HG03565 (cell line): ENCODE measurements at regions not wholly inside any gene's neighbourhood (a gene's known extent, or its start where the extent isn't known, plus 50 kb on each side); places are given as distances from the start of the nearest gene placed in this dataset.
"Not testable (repeated sequence)": the region's sequence is repeated elsewhere in the genome, so short reads cannot be mapped to it uniquely, and the experiment has no call there.

Experiments
- ATAC-seq: cut with Tn5 transposase; IDR thresholded peaks from one replicate; pipeline ENCODE4 v1.9.1; 2021; ENCODE audit warnings: mild to moderate bottlenecking, moderate library complexity; ENCODE audit not compliant: unreplicated experiment

DNA sequence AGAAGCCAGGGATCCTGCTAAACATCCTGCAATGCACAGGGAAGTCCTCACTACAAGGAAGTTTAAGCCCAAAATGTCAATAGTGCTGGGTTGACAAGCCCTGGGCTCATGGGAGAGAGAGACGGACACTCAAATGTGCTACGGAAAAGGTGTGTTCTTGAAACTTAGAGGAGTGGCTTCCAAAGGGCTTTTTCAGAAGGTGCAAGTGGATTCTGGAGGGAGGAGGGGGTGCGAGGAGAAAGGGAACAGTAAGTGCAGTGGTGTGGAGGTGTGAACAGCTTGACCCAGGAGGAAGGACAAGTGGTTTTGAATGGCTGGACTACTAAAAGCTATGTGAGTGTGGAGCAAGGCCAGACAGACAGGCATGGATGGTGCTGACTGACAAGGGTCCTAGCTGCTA is 50.4 kb upstream of the CECR2 start:
- no peak for ATAC-seq

DNA sequence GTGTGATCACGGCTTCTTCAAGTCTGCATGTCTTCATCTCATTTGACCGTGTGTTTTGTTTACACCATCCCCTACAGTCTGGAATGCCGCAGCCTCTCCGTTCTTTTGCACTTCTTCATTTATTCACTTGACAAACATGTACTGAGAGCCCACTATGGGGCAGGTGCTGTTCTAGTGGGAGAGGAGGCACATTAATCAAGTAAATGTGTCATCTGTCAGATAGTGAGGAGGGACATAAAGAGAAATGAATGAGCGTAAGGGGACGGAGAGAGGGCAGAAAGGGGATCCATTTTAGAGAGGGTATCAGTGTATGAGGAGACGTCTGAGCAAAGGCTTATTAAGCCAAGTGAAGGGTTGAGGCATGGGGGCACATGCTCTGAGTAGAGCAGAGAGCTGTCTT is 54.0 kb upstream of the CECR2 start:
- ATAC-seq, result no peak

DNA sequence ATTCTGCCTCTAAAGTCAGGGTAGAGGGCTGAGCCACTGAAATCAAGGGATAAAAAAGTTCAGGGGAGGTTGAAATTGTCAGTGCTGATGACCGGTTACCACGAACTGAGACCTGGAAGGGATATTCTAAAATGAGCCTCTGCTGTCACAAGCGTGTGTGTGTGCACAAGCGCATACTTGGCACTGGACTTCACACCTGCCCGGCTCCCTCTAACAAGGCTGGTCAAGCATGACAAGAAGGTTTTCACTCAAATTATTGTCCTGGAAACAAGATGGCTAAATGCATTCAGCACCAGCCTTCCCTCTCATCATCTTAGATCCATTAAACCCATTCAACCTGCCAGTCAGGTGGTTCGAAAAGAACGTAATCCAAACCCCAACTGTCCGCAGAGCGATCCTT is 54.8 kb upstream of the CECR2 start:
- no peak for ATAC-seq

DNA sequence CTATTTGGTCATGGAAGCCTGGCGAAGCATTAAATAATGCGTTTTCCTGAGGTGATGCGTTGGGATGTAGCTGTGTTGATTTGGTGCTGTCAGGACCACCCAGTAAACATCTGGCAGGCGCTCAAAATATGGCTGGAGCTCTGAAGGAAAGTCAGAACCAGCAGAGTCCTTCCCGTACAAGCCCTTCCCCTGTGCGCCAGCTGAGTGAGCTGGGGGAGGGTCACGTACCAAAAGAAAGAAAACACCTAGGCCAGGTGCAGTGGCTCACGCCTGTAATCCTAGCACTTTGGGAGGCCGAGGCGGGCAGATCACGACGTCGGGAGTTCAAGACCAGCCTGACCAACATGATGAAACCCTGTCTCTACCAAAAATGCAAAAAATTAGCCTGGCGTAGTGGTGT is 55.6 kb upstream of the CECR2 start:
- no peak for ATAC-seq

GRCh38 chr22:17307566-17307965 is 61.7 kb upstream of the CECR2 start:
- ATAC-seq, result no peak

GRCh38 chr22:17305076-17305475 is 64.2 kb upstream of the CECR2 start:
- no peak for ATAC-seq

DNA sequence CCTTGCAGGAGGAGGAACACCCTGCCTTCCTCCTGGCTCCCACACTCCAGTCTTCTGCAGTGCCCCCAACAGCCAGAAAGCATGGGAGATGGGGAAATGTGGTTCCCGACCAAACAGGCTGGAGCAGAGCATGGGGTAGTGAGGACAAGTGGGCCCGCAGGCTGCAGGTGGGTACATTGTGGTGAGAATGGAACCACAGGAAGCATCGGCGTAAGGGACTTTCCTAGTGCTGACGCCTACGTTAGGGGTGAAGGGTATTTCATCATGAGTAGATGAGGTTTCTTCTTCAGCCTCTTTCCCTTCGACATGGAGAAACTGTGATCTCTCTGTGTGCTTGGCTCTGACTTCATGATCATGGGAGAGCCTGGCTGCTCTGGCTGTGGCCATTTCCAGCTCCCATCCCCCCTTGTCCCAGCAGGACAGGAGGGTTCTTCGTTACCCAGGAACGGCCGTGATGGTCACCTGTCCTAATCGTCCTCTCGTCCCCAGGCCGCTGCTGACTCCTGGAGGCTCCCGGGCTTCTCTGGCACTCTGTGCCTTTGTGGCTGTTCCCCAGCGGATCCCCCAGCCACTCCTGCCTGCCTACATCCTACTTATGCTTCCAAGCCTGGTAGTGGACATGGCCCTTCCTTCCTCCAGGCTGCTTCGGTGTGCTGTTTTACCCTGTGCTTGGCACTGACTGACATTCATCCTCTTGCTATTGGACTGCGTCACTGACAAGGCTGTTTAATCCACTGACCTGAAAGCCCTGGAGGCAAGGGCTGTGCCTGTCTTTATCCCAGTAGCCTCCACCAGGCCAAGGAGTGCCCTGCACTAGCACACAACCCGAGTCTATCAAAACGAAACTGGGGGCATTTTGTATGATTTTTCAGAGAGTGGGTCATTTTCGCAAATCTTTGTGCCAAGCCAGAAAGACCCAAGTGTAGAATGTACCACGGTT is 65.2 kb upstream of the CECR2 start:
- ATAC-seq, result peak; percentile 84

DNA sequence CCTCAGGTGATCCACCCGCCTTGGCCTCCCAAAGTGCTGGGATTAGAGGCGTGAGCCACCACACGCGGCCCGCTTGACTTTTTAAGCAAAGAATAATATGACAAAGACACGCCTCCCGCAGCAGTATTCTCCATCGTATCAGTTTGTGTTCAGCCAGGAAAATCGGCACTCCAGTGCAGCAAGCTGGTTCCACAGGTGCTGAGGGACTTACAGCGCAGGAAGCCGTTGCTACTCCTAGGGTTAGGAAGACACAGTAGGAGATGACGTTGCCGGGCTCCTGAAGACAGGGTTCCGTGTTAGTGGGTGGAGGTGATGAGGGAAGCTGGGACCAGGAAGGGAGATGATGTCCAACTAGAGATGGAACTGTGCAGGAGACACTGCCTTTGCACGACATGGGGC is 65.8 kb upstream of the CECR2 start:
- ATAC-seq, result no peak

GRCh38 chr22:17302616-17303015 is 66.6 kb upstream of the CECR2 start:
- no peak for ATAC-seq

GRCh38 chr22:17300926-17301325 is 68.3 kb upstream of the CECR2 start:
- ATAC-seq, result no peak

- ATAC-seq, result not testable (repeated sequence)
Measured at GRCh38 chr22:17298805-17299502, 70.3 kb upstream of the CECR2 start.

- ATAC-seq, result no peak
Measured at GRCh38 chr22:17285656-17286055, 66.4 kb upstream of the ADA2 start.

GRCh38 chr22:17284888-17285287 is 65.7 kb upstream of the ADA2 start:
- ATAC-seq, result no peak

GRCh38 chr22:17284466-17284865 is 65.2 kb upstream of the ADA2 start:
- ATAC-seq, result no peak

GRCh38 chr22:17283865-17284264 is 64.6 kb upstream of the ADA2 start:
- not testable (repeated sequence) for ATAC-seq

- no peak for ATAC-seq
Measured at GRCh38 chr22:17283423-17283822, 64.2 kb upstream of the ADA2 start.

DNA sequence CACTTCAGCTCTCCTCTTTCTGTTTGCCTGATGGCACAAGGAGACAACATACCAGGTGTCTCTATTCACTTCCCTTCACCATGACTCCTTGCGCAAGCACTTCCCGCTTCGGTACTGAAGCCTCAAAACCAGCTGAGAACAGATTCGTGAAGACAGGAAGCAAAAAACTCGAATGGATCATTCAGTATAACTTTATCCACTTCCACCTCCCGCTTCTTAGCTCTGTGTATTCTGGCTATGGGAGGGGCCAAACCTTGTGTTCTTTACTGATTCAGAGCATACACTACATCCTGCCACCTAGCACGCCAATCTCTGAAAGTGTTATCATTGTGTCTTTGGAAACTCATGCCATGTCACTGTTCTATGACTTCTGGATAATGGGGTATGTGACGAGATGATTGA is 62.2 kb upstream of the ADA2 start:
- ATAC-seq, result no peak

DNA sequence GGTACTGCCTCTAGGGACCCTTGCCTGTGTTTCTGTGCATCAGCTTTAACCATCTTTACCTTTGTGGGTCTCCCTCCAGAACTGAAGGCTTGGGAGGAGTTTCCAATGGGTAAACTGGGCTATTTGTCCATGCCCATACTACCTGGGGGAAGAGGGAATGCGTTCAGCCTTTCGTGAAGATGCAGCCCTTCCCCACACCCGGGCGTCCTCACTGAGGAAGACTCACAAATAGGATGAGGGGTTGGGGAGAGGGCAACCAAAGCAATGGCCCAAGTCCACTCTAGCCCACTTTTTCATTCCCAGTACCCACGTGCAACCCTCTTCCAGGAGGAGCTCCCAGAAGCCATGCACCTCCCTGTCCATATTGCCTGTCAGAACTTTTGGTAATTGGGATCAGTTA is 61.8 kb upstream of the ADA2 start:
- no peak for ATAC-seq

DNA sequence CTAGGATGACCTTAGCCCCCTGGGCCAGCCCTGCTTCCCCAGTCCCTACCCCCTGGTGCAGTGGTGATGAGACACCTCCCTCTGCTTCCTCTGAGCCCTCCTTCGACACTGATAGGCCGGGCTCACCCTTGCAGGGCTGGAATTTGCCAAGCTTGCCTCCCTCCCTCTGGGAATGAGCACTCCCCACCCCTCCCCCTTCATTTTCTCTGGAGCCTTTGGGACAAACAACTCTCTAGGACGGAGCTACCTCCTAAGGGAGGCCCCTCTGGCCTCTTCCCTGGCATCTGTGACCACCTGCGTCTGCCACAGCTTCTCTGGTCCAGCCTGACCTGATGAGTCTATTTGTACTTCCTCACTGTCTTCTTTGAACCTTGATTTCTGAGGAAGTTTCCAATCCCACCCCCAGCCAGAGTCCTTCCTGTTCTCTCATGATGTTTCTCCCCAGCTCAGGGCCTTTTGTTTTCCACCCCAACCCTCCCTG is 53.3 kb upstream of the ADA2 start:
- ATAC-seq, result no peak

DNA sequence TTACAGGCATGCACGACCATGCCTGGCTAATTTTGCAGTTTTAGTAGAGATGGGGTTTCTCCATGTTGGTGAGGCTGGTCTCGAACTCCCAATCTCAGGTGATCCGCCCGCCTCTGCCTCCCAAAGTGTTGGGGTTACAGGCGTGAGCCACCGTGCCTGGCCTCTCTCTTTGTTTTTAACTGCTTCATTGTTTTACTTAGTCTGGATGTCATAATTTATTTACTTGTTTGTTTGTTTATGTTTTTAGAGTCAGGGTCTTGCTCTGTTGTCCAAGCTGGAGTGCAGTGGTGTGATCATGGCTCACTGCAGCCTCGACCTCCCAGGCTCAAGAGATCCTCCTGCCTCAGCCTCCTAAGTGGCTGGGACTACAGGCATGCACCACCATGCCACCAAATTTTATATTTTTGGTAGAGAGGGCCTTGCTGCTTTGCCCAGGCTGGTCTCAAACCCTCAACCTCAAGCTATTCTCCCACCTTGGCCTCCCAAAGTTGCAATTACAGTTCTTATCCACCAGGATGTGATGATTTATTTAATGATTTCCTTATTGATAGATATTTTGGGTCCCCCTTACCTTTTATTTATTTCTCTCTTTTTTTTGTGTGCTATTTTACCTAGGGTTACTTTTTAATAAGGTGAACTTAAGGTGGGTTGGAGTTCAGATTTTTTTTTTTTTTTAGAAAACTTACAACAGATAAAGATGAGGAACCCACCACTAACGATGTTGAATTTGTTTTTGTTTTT is 52.6 kb upstream of the ADA2 start:
- ATAC-seq, result no peak

DNA sequence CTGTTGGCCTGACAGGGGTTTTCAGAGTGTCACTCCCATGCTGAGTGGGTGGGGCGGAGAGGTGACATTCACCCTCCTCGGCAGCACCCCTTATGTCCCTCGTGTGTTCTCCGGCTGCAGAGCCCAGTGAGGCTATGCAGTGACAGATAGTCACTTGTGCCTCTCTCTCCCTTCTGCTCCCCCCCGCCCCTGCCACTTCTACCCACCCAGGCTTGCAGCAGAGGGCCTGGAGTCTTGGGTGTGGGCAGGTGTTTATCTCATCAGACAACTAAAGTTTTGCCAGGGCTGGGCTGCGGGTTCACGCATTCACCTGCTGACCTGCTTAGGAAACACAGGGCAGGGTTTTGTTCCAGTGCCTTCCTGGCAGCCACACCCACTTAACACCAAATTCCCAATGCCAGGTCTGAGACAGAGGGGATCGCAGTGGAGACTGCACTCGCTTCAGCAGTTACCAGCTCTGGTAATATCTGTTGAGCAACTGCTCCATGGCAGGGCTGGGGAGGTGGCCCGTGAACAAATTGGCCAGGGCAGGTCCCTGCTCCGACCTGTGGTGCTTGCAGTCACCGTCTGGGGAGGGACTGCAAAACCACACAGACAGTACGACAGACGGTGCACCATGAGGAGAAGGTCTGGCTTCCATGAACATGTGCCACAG is 50.5 kb upstream of the ADA2 start:
- ATAC-seq, result no peak
